ENCODE measurements at regions not wholly inside any gene's neighbourhood (a gene's known extent, or its start where the extent isn't known, plus 50 kb on each side); places are given as distances from the start of the nearest gene placed in this dataset.

GRCh38 chr13:74732736-74733385 is 598.7 kb upstream of the KLF12 start:
- TF ChIP-seq CTCF (IDR thresholded peaks at IDR 0.05) = no peak
- no peak for TF ChIP-seq POLR2AphosphoS5 (IDR thresholded peaks at IDR 0.05; ENCODE audit: low read depth, low read length)
- no peak for TF ChIP-seq REST (IDR thresholded peaks at IDR 0.05; ENCODE audit: insufficient read depth in 1 of 2, low read depth in 2 of 2, low read length in 1 of 2)
- no peak for TF ChIP-seq SIN3A (IDR thresholded peaks at IDR 0.05; ENCODE audit: borderline replicate concordance, insufficient read depth, low read depth, low read length)
- no peak for TF ChIP-seq TCF7L2 (IDR thresholded peaks at IDR 0.05; ENCODE audit: low read depth, low read length)

Data from Panc1 (cell line).